Parathyroid adenoma (tissue), 2 donors: ENCODE measurements at regions not wholly inside any gene's neighbourhood (a gene's known extent, or its start where the extent isn't known, plus 50 kb on each side); places are given as distances from the start of the nearest gene placed in this dataset.

Experiments used
- H2AFZ ChIP-seq: fragments of 300-600 bp; sonication (generic); one replicate; pipeline ENCODE4 v1.7.0; 2017; ENCODE audit warnings: antibody characterized with exemption, mild to moderate bottlenecking
- H3K27ac ChIP-seq: fragments of 300-600 bp; sonication (generic); one replicate; pipeline ENCODE4 v1.7.0; 2017
- H3K27me3 ChIP-seq: fragments of 300-600 bp; sonication (generic); one replicate; pipeline ENCODE4 v1.7.0; 2017; ENCODE audit warnings: low read length; ENCODE audit not compliant: control insufficient read depth, insufficient read depth
- H3K36me3 ChIP-seq: fragments of 300-600 bp; sonication (generic); one replicate; pipeline ENCODE4 v1.7.0; 2017; ENCODE audit warnings: low read length; ENCODE audit not compliant: control insufficient read depth, insufficient read depth
- H3K4me1 ChIP-seq: fragments of 300-600 bp; sonication (generic); one replicate; pipeline ENCODE4 v1.7.0; 2017; ENCODE audit warnings: control low read depth
- H3K4me2 ChIP-seq: fragments of 300-600 bp; sonication (generic); one replicate; pipeline ENCODE4 v1.7.0; 2017; ENCODE audit warnings: low read length
- H3K4me3 ChIP-seq: fragments of 300-600 bp; sonication (generic); one replicate; pipeline ENCODE4 v1.7.0; 2017; ENCODE audit warnings: low read depth, low read length
- H3K79me2 ChIP-seq: fragments of 300-600 bp; sonication (generic); one replicate; pipeline ENCODE4 v1.7.0; 2017; ENCODE audit warnings: control low read depth
- H3K9ac ChIP-seq: fragments of 300-600 bp; sonication (generic); one replicate; pipeline ENCODE4 v1.7.0; 2017; ENCODE audit warnings: mild to moderate bottlenecking
- H3K9me3 ChIP-seq: fragments of 300-600 bp; sonication (generic); one replicate; pipeline ENCODE4 v1.7.0; 2017; ENCODE audit warnings: low read length; ENCODE audit not compliant: control insufficient read depth
- TF ChIP-seq, protein P1 (sequence below): fragments of 300-600 bp; sonication (generic); IDR thresholded peaks from one replicate; pipeline ENCODE4 v1.7.0; 2017; ENCODE audit warnings: antibody characterized with exemption, mild to moderate bottlenecking
- donor health status: primary hyperparathyroidism.

DNA sequence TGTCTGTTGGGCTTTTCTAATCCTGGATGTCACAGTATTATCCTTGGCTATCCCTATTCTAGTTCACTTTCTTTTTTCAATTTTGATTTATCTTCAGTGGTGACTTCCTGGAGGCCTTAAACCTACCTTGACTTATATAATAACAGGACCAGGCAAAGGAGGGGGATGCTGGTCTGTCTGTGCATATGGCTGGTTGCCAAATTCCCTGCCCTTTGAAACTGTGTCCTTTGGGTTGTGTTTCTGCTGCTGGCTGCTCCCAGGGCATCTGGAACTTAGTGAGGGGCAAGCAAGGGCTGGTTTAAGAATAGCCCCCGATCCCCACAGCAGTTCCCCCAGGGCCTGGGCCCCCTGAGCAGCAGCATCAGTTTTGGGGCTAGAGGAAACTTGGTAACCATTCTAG, 96.0 kb upstream of the MAX start:
- H3K4me2 ChIP-seq = no peak overlapping the region
- H3K4me1 ChIP-seq = no peaks in the 10 kb centered on the region
- TF ChIP-seq, protein P1, sequence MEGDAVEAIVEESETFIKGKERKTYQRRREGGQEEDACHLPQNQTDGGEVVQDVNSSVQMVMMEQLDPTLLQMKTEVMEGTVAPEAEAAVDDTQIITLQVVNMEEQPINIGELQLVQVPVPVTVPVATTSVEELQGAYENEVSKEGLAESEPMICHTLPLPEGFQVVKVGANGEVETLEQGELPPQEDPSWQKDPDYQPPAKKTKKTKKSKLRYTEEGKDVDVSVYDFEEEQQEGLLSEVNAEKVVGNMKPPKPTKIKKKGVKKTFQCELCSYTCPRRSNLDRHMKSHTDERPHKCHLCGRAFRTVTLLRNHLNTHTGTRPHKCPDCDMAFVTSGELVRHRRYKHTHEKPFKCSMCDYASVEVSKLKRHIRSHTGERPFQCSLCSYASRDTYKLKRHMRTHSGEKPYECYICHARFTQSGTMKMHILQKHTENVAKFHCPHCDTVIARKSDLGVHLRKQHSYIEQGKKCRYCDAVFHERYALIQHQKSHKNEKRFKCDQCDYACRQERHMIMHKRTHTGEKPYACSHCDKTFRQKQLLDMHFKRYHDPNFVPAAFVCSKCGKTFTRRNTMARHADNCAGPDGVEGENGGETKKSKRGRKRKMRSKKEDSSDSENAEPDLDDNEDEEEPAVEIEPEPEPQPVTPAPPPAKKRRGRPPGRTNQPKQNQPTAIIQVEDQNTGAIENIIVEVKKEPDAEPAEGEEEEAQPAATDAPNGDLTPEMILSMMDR = no peak
- H3K9me3 ChIP-seq = no peaks in the 10 kb centered on the region
- no peaks in the 10 kb centered on the region for H3K27me3 ChIP-seq
- no peak overlapping the region for H3K27ac ChIP-seq
- H3K9ac ChIP-seq = no peak overlapping the region
- H2AFZ ChIP-seq = no peak overlapping the region
- H3K4me3 ChIP-seq = no peak overlapping the region
- no peaks in the 10 kb centered on the region for H3K79me2 ChIP-seq
- no peaks in the 10 kb centered on the region for H3K36me3 ChIP-seq

DNA sequence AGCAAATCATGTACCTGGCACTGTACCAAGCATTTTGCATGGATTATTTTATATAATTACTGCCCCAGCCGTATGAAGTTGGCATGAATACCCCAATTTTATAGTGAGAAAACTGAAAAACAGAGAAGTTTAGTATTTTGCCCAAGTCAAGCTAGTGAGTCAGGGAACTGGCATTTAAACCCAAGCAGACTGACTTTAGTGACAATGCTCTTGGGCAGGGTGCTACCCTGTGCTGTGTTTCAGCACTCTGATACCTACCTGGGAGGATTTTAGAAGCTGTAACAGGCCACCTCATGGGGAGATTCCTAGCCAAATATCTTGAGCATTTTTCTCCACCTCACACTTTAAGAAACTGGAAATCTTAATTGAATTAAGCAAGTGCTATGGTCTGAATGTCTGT, 98.1 kb upstream of the MAX start:
- no peak overlapping the region for H3K4me2 ChIP-seq
- no peak overlapping the region for H3K4me3 ChIP-seq
- no peaks in the 10 kb centered on the region for H3K27me3 ChIP-seq
- TF ChIP-seq, protein P1 = no peak
- H3K4me1 ChIP-seq = no peaks in the 10 kb centered on the region
- no peaks in the 10 kb centered on the region for H3K9me3 ChIP-seq
- no peak overlapping the region for H3K27ac ChIP-seq
- H2AFZ ChIP-seq = no peak overlapping the region
- H3K9ac ChIP-seq = no peak overlapping the region
- no peaks in the 10 kb centered on the region for H3K36me3 ChIP-seq
- H3K79me2 ChIP-seq = no peaks in the 10 kb centered on the region

DNA sequence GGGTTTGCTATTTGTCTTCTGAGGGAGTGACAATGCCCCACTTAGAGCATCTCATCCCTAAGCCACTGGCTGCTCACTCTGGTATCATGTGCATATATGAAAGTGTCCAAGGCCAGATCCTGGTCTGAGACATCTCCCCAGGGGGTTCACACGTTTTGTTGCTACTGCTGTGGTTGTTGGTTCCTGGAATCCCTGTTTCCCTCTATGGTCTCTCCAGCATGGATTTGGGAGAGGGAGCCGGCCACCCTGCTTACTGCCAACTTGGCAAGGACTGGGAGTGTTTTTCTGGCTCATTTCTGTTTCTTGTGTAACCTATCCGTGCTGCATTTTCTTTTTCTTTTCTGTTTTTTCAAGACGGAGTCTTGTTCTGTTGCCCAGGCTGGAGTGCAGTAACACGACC, 101.3 kb upstream of the MAX start:
- H3K9ac ChIP-seq = no peak overlapping the region

DNA sequence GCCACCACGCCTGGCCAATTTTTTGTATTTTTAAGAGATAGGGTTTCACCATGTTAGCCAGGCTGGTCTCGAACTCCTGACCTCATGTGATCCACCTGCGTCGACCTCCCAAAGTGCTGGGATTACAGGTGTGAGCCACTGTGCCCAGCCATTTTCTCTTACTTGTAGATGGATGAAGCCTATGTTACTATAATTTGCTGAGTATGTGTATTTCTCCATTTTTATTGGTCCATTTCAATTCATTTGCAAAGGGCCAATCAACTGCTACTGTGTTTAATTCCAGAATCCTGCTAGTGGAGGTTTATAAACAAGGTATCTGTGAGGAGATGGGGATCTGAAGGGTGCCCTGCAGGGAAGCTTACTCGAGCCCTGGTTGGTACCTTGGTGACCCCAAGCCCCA, 101.7 kb upstream of the MAX start:
- Histone ChIP-seq H3K27me3 (no peaks in the 10 kb centered on the region), H3K9ac (no peak overlapping the region), H3K27ac (no peak overlapping the region), H3K4me3 (no peak overlapping the region), H2AFZ (no peak overlapping the region), H3K79me2 (no peaks in the 10 kb centered on the region), H3K4me1 (no peaks in the 10 kb centered on the region), H3K36me3 (no peaks in the 10 kb centered on the region), H3K9me3 (no peaks in the 10 kb centered on the region), H3K4me2 (no peak overlapping the region)
- TF ChIP-seq, protein P1 = no peak

More for the DNA sequence above, 101.3 kb upstream of the MAX start:
- TF ChIP-seq, protein P1 = no peak
- Histone ChIP-seq H3K36me3 (no peaks in the 10 kb centered on the region), H3K27me3 (no peaks in the 10 kb centered on the region), H3K9me3 (no peaks in the 10 kb centered on the region), H3K79me2 (no peaks in the 10 kb centered on the region), H3K4me1 (no peaks in the 10 kb centered on the region), H2AFZ (no peak overlapping the region), H3K27ac (no peak overlapping the region), H3K4me2 (no peak overlapping the region), H3K4me3 (no peak overlapping the region)

DNA sequence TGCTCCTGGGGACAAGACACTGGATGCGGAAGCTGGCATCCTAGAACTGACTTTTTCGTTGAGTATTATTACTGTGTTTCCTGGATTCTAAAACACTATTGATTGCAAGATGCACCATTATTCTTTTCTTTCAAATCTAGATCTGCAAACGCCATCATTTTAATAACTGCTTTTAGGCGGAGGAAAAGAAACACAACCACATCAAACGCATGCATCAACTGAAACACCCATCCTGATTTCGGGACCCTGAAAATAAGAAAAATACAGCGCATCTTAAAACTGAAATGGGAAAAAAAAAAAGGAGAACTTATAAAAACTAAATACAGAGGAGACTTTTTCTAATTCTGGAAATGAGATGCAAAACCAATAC, 103.7 kb upstream of the MAX start:
- Histone ChIP-seq H3K4me1 (no peaks in the 10 kb centered on the region), H3K27ac (no peak overlapping the region), H2AFZ (peak overlapping the region; percentile 59), H3K27me3 (no peaks in the 10 kb centered on the region), H3K36me3 (no peaks in the 10 kb centered on the region), H3K4me3 (no peak overlapping the region), H3K9me3 (no peaks in the 10 kb centered on the region), H3K4me2 (no peak overlapping the region), H3K79me2 (no peaks in the 10 kb centered on the region), H3K9ac (no peak overlapping the region)
- TF ChIP-seq, protein P1 = no peak
